Hepatocyte (in vitro differentiated cells): ENCODE measurements at regions not wholly inside any gene's neighbourhood (a gene's known extent, or its start where the extent isn't known, plus 50 kb on each side); places are given as distances from the start of the nearest gene placed in this dataset.

ENCODE experiments used
- DNase-seq: peaks from one replicate; pipeline ENCODE4 v3.0.0-alpha.2; 2016; ENCODE audit warnings: low spot score
- H2AFZ ChIP-seq: fragments of 200-600 bp; sonication (generic); 2 replicates; pipeline ENCODE4 v1.6.0; 2016; ENCODE audit warnings: antibody characterized with exemption, mild to moderate bottlenecking
- H3K27ac ChIP-seq: fragments of 200-600 bp; sonication (generic); 2 replicates; pipeline ENCODE4 v1.5.1; 2016; ENCODE audit warnings: mild to moderate bottlenecking
- H3K27me3 ChIP-seq: fragments of 200-600 bp; sonication (generic); 2 replicates; pipeline ENCODE4 v1.6.1; 2016
- H3K36me3 ChIP-seq: fragments of 200-600 bp; sonication (generic); replicated peaks from 2 replicates; pipeline ENCODE4 v1.5.1; 2016; ENCODE audit warnings: low read depth; ENCODE audit not compliant: insufficient read depth
- H3K4me1 ChIP-seq: fragments of 200-600 bp; sonication (generic); 2 replicates; pipeline ENCODE4 v1.5.1; 2016; ENCODE audit warnings: mild to moderate bottlenecking, moderate library complexity; ENCODE audit not compliant: insufficient read depth
- H3K4me2 ChIP-seq: fragments of 200-600 bp; sonication (generic); 2 replicates; pipeline ENCODE4 v1.6.0; 2016
- H3K4me3 ChIP-seq: fragments of 200-600 bp; sonication (generic); 2 replicates; pipeline ENCODE4 v1.5.1; 2016; ENCODE audit warnings: mild to moderate bottlenecking
- H3K79me2 ChIP-seq: fragments of 200-600 bp; sonication (generic); 2 replicates; pipeline ENCODE4 v1.6.0; 2017; ENCODE audit warnings: mild to moderate bottlenecking
- H3K9me2 ChIP-seq: fragments of 200-600 bp; sonication (generic); replicated peaks from 2 replicates; pipeline ENCODE4 v1.6.0; 2017; ENCODE audit warnings: mild to moderate bottlenecking; ENCODE audit not compliant: insufficient read depth
- H3K9me3 ChIP-seq: fragments of 200-600 bp; sonication (generic); 2 replicates; pipeline ENCODE4 v1.5.1; 2016; ENCODE audit warnings: low read depth, mild to moderate bottlenecking
- H4K20me1 ChIP-seq: fragments of 200-600 bp; sonication (generic); 2 replicates; pipeline ENCODE4 v1.6.0; 2016; ENCODE audit warnings: mild to moderate bottlenecking; ENCODE audit not compliant: insufficient read depth, poor library complexity, severe bottlenecking
- EZH2 ChIP-seq: fragments of 200-600 bp; sonication (generic); IDR thresholded peaks from 2 replicates; pipeline ENCODE4 v1.6.1; 2016; ENCODE audit warnings: antibody characterized with exemption, mild to moderate bottlenecking, borderline replicate concordance
- EZH2phosphoT487 ChIP-seq: fragments of 200-600 bp; sonication (generic); IDR thresholded peaks from one replicate; pipeline ENCODE4 v1.6.1; 2018; ENCODE audit warnings: antibody characterized with exemption, mild to moderate bottlenecking, low read depth, moderate library complexity; ENCODE audit not compliant: unreplicated experiment, severe bottlenecking
- WGBS: methylation state at CpG from one replicate; pipeline ENCODE4 v1.1.6; 2016; ENCODE audit warnings: low lambda C conversion rate; ENCODE audit errors: missing lambda C conversion rate; 5-methylcytosine and 5-hydroxymethylcytosine counted together
- TF ChIP-seq, protein P1 (sequence below): fragments of 200-600 bp; sonication (generic); IDR thresholded peaks from 2 replicates; pipeline ENCODE4 v1.5.1; 2016; ENCODE audit warnings: antibody characterized with exemption, mild to moderate bottlenecking; ENCODE audit not compliant: poor library complexity

DNA sequence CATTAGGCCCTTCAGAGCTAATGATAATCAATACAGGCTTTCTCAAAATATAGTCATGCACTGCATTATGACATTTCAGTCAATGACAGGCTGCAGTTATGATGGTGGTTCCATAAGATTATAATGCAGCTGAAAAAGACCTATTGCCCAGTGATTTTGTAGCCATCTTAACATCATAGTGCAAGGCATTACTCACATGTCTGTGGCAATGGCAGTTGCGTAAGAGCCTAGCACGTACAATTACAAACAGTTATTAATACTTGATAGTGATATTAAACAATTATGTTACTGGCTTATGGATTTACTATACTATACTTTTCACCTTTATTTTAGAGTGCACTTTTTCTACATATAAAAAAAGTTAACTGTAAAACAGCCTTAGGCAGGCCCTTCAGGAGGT lies 214.8 kb downstream of the ISL1 start:
- Histone ChIP-seq H3K4me3 (no peak overlapping the region), H3K79me2 (no peaks in the 10 kb centered on the region), H2AFZ (no peak overlapping the region), H3K9me2 (no peaks in the 10 kb centered on the region), H3K9me3 (no peaks in the 10 kb centered on the region), H4K20me1 (no peaks in the 10 kb centered on the region), H3K27ac (no peak overlapping the region), H3K36me3 (no peaks in the 10 kb centered on the region), H3K4me1 (no peaks in the 10 kb centered on the region), H3K4me2 (no peak overlapping the region), H3K27me3 (no peaks in the 10 kb centered on the region)
- 71% methylated on average over 2 of the region's 2 CpGs for WGBS
- TF ChIP-seq EZH2 = no peak
- TF ChIP-seq, protein P1, sequence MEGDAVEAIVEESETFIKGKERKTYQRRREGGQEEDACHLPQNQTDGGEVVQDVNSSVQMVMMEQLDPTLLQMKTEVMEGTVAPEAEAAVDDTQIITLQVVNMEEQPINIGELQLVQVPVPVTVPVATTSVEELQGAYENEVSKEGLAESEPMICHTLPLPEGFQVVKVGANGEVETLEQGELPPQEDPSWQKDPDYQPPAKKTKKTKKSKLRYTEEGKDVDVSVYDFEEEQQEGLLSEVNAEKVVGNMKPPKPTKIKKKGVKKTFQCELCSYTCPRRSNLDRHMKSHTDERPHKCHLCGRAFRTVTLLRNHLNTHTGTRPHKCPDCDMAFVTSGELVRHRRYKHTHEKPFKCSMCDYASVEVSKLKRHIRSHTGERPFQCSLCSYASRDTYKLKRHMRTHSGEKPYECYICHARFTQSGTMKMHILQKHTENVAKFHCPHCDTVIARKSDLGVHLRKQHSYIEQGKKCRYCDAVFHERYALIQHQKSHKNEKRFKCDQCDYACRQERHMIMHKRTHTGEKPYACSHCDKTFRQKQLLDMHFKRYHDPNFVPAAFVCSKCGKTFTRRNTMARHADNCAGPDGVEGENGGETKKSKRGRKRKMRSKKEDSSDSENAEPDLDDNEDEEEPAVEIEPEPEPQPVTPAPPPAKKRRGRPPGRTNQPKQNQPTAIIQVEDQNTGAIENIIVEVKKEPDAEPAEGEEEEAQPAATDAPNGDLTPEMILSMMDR = no peak
- no peak for TF ChIP-seq EZH2phosphoT487
- DNase-seq = no peak

DNA sequence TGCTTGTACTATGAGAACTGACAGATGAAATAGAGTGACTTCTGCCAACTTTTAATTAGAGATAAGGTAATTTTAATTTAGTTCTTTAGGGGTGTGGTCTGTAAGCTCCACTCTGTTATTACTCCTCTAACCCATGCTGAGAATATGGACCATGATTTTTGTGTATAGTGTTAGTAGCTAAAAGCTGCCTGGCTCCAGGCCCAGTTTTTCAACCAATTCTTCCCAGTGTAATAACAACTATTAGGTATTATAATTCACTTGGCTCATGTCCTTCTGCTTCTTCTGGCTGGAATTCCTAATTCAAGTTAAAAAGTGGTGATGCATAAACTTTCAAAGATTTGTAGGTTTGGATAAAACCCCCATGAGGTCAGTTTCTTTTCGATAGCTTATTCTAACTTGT lies 216.3 kb downstream of the ISL1 start:
- TF ChIP-seq, protein P1 = no peak
- TF ChIP-seq EZH2 = no peak
- H3K4me1 ChIP-seq = no peaks in the 10 kb centered on the region
- no peaks in the 10 kb centered on the region for H3K27me3 ChIP-seq
- no peaks in the 10 kb centered on the region for H3K79me2 ChIP-seq
- no peaks in the 10 kb centered on the region for H4K20me1 ChIP-seq
- no peak overlapping the region for H3K4me3 ChIP-seq
- H3K27ac ChIP-seq = no peak overlapping the region
- DNase-seq = no peak
- H3K9me3 ChIP-seq = no peaks in the 10 kb centered on the region
- no peaks in the 10 kb centered on the region for H3K36me3 ChIP-seq
- no peaks in the 10 kb centered on the region for H3K9me2 ChIP-seq
- H3K4me2 ChIP-seq = no peak overlapping the region
- WGBS = 88% methylated on average over 1 of the region's 1 CpG
- no peak overlapping the region for H2AFZ ChIP-seq

DNA sequence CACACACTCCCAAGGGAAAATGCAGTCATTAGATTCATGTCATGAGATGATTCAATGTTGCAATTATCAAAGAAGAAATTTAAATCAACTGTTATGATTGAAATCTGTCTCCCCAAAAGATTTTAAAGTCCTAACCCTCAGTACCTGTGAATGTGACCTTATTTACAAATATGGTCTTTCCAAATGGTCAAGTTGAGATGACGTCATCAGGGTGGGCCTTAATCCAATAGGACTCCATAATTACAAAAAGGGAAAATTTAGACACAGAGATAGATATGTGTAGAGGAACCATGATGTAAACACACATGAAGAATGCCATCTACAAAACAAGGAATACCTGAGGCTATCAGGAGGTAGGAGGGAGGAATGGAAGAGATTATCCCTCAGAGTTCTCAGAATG lies 221.1 kb downstream of the ISL1 start:
- no peak for DNase-seq
- H4K20me1 ChIP-seq = no peaks in the 10 kb centered on the region
- WGBS = 100% methylated on average over 1 of the region's 1 CpG
- no peaks in the 10 kb centered on the region for H3K4me1 ChIP-seq
- H3K4me2 ChIP-seq = no peak overlapping the region
- TF ChIP-seq EZH2phosphoT487 (no peak), EZH2 (no peak)
- TF ChIP-seq, protein P1 = no peak
- H2AFZ ChIP-seq = no peak overlapping the region
- H3K27me3 ChIP-seq = no peaks in the 10 kb centered on the region
- H3K36me3 ChIP-seq = no peaks in the 10 kb centered on the region
- H3K9me2 ChIP-seq = no peaks in the 10 kb centered on the region
- H3K79me2 ChIP-seq = no peaks in the 10 kb centered on the region
- H3K27ac ChIP-seq = no peak overlapping the region
- no peaks in the 10 kb centered on the region for H3K9me3 ChIP-seq
- no peak overlapping the region for H3K4me3 ChIP-seq

DNA sequence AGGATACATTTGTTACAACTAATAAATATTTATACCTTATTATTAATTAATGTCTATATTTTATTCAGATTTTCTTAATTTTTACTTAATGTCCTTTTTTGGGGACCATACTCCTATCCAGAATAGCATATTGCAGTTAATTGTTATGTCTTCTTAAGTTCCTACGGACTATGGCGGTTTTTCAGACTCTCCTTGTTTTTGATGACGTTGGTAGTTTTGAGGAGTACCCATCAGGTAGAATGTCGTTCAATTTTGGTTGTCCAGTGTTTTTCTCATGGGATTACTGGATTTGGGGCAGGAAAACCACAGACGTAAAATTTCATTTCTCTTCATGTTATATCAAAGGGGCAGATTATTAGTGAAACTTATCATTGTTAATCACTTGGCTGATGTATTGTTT lies 223.7 kb downstream of the ISL1 start:
- WGBS = 88% methylated on average over 5 of the region's 5 CpGs
- no peak overlapping the region for H3K4me2 ChIP-seq
- no peak for TF ChIP-seq EZH2phosphoT487
- TF ChIP-seq, protein P1 = no peak
- no peak for TF ChIP-seq EZH2
- no peak for DNase-seq
- H3K4me1 ChIP-seq = no peaks in the 10 kb centered on the region
- no peaks in the 10 kb centered on the region for H4K20me1 ChIP-seq
- no peaks in the 10 kb centered on the region for H3K36me3 ChIP-seq
- no peak overlapping the region for H2AFZ ChIP-seq
- no peaks in the 10 kb centered on the region for H3K79me2 ChIP-seq
- no peak overlapping the region for H3K4me3 ChIP-seq
- no peaks in the 10 kb centered on the region for H3K9me2 ChIP-seq
- H3K27ac ChIP-seq = no peak overlapping the region
- H3K9me3 ChIP-seq = no peaks in the 10 kb centered on the region
- no peaks in the 10 kb centered on the region for H3K27me3 ChIP-seq
